ENCODE measurements at regions not wholly inside any gene's neighbourhood (a gene's known extent, or its start where the extent isn't known, plus 50 kb on each side); places are given as distances from the start of the nearest gene placed in this dataset.

GRCh38 chr9:13814647-13815400, 499.1 kb downstream of the NFIB start:
- Histone ChIP-seq H3K4me3 (ENCODE audit: control insufficient read depth in 2 of 3, extremely low read depth in 1 of 3, insufficient read depth in 2 of 3, low read depth in 1 of 3, low read length in 3 of 3) (no peak overlapping the region), H3K9me1 (ENCODE audit: control insufficient read depth, extremely low read depth, insufficient read depth, low read length) (no peaks in the 10 kb centered on the region), H3K79me2 (ENCODE audit: control insufficient read depth, insufficient read depth, low read length) (no peaks in the 10 kb centered on the region), H3K27ac (ENCODE audit: control insufficient read depth, insufficient read depth, low read length) (no peak overlapping the region), H2AFZ (ENCODE audit: control insufficient read depth, low read length) (no peak overlapping the region), H3K9me3 (ENCODE audit: control insufficient read depth, low read depth, low read length) (no peaks in the 10 kb centered on the region), H3K27me3 (ENCODE audit: control insufficient read depth, extremely low read depth, insufficient read depth, low read length) (no peaks in the 10 kb centered on the region), H3K36me3 (ENCODE audit: control insufficient read depth in 2 of 2, extremely low read depth in 1 of 2, insufficient read depth in 2 of 2, low read length in 2 of 2) (no peaks in the 10 kb centered on the region), H3K4me1 (ENCODE audit: control insufficient read depth, extremely low read depth, insufficient read depth, low read length) (peaks cover 11% of the 10 kb centered on the region), H4K20me1 (ENCODE audit: control insufficient read depth, extremely low read depth, insufficient read depth, low read length) (no peaks in the 10 kb centered on the region), H3K4me2 (ENCODE audit: control insufficient read depth, extremely low read depth, insufficient read depth, low read depth, low read length) (no peak overlapping the region), H3K9ac (ENCODE audit: control insufficient read depth, extremely low read depth, insufficient read depth, low read length) (no peak overlapping the region)
- TF ChIP-seq, protein P1, sequence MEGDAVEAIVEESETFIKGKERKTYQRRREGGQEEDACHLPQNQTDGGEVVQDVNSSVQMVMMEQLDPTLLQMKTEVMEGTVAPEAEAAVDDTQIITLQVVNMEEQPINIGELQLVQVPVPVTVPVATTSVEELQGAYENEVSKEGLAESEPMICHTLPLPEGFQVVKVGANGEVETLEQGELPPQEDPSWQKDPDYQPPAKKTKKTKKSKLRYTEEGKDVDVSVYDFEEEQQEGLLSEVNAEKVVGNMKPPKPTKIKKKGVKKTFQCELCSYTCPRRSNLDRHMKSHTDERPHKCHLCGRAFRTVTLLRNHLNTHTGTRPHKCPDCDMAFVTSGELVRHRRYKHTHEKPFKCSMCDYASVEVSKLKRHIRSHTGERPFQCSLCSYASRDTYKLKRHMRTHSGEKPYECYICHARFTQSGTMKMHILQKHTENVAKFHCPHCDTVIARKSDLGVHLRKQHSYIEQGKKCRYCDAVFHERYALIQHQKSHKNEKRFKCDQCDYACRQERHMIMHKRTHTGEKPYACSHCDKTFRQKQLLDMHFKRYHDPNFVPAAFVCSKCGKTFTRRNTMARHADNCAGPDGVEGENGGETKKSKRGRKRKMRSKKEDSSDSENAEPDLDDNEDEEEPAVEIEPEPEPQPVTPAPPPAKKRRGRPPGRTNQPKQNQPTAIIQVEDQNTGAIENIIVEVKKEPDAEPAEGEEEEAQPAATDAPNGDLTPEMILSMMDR (optimal IDR thresholded peaks at IDR 0.05 in 1 of 3, IDR thresholded peaks at IDR 0.05 in 1 of 3, conservative IDR thresholded peaks at IDR 0.05 in 1 of 3; ENCODE audit: extremely low read depth in 1 of 3, insufficient read depth in 2 of 3, low read length in 3 of 3), result no peak
- TF ChIP-seq EZH2 (IDR thresholded peaks at IDR 0.05; ENCODE audit: low read length), result no peak
- DNase-seq (ENCODE audit: low read depth, low spot score), result no peak
- no peak for FAIRE-seq
- dilution Hi-C loops (cut with MboI; ENCODE audit: extremely low pct_ligation_motif_present, low sequenced_read_pairs), result no loop called here

DNA sequence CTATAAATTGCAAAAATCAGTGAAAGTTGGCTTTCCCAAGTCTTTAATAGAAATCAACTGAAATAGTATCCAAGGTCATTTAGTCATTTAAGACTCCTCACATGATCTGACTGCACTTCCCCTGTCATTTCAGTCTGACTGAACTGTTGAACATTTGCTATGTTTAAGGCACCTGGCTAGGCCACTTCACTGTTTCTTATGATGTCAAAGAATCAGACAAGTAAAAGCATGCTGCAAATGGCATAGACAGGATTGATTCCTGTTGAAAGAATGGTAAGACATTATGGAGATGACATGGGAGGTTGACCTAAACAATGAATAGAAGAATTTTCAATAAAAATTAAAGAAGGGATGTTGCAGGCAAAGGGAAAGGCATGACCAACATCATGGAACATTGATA, 502.1 kb downstream of the NFIB start:
- dilution Hi-C loops (cut with MboI; ENCODE audit: extremely low pct_ligation_motif_present, low sequenced_read_pairs), result no loop called here
- Histone ChIP-seq H3K27ac (ENCODE audit: control insufficient read depth, insufficient read depth, low read length) (no peak overlapping the region), H3K79me2 (ENCODE audit: control insufficient read depth, insufficient read depth, low read length) (no peaks in the 10 kb centered on the region), H3K4me1 (ENCODE audit: control insufficient read depth, extremely low read depth, insufficient read depth, low read length) (peaks cover 4% of the 10 kb centered on the region), H2AFZ (ENCODE audit: control insufficient read depth, low read length) (no peak overlapping the region), H3K9me1 (ENCODE audit: control insufficient read depth, extremely low read depth, insufficient read depth, low read length) (no peaks in the 10 kb centered on the region), H3K27me3 (ENCODE audit: control insufficient read depth, extremely low read depth, insufficient read depth, low read length) (no peaks in the 10 kb centered on the region), H3K4me3 (ENCODE audit: control insufficient read depth in 2 of 3, extremely low read depth in 1 of 3, insufficient read depth in 2 of 3, low read depth in 1 of 3, low read length in 3 of 3) (no peak overlapping the region), H3K4me2 (ENCODE audit: control insufficient read depth, extremely low read depth, insufficient read depth, low read depth, low read length) (no peak overlapping the region), H3K9me3 (ENCODE audit: control insufficient read depth, low read depth, low read length) (no peaks in the 10 kb centered on the region), H4K20me1 (ENCODE audit: control insufficient read depth, extremely low read depth, insufficient read depth, low read length) (no peaks in the 10 kb centered on the region), H3K9ac (ENCODE audit: control insufficient read depth, extremely low read depth, insufficient read depth, low read length) (no peak overlapping the region), H3K36me3 (ENCODE audit: control insufficient read depth in 2 of 2, extremely low read depth in 1 of 2, insufficient read depth in 2 of 2, low read length in 2 of 2) (no peaks in the 10 kb centered on the region)
- FAIRE-seq, result no peak
- TF ChIP-seq EZH2 (IDR thresholded peaks at IDR 0.05; ENCODE audit: low read length), result no peak
- TF ChIP-seq, protein P1 (optimal IDR thresholded peaks at IDR 0.05 in 1 of 3, IDR thresholded peaks at IDR 0.05 in 1 of 3, conservative IDR thresholded peaks at IDR 0.05 in 1 of 3; ENCODE audit: extremely low read depth in 1 of 3, insufficient read depth in 2 of 3, low read length in 3 of 3), result no peak
- no peak for DNase-seq (ENCODE audit: low read depth, low spot score)

Measured in keratinocyte (primary cell).